Stomach (tissue), 4 donors: ENCODE measurements at regions not wholly inside any gene's neighbourhood (a gene's known extent, or its start where the extent isn't known, plus 50 kb on each side); places are given as distances from the start of the nearest gene placed in this dataset.

Source experiments
- CTCF ChIP-seq, 7 experiments: fragments of 450-650 bp in 4 of 7; fragments of 200-600 bp in 3 of 7; sonication (generic) in 3 of 7; IDR thresholded peaks; one replicate each; pipeline ENCODE4 v1.5.1; 2016 to 2019; ENCODE audit warnings: antibody characterized with exemption in 7 of 7, control low read depth in 2 of 7, mild to moderate bottlenecking in 1 of 7
- EP300 ChIP-seq: sonication (generic); formaldehyde crosslinking; IDR thresholded peaks from one replicate; pipeline ENCODE4 v1.6.1; 2017; ENCODE audit warnings: antibody characterized with exemption
- POLR2A ChIP-seq, 4 donors: fragments of 450-650 bp; IDR thresholded peaks; one replicate each; pipeline ENCODE4 v1.6.1; 2016; ENCODE audit warnings: antibody characterized with exemption in 4 of 4, control low read depth in 2 of 4, mild to moderate bottlenecking in 1 of 4, moderate library complexity in 1 of 4

GRCh38 chr10:84845628-84846261 is 517.4 kb downstream of the CCSER2 start:
- TF ChIP-seq POLR2A (IDR thresholded peaks at IDR 0.05) (no peak), CTCF (IDR thresholded peaks at IDR 0.05) (no peak), EP300 (no peak)
